DND-41 (cell line): ENCODE measurements at regions not wholly inside any gene's neighbourhood (a gene's known extent, or its start where the extent isn't known, plus 50 kb on each side); places are given as distances from the start of the nearest gene placed in this dataset.

Experiments used
- ATAC-seq: fragments of 200-7000 bp; cut with Tn5 transposase; 3 replicates; pipeline ENCODE4 v1.9.1; 2021; ENCODE audit warnings: low read depth; ENCODE audit not compliant: insufficient read depth
- DNase-seq: peaks from one replicate; pipeline ENCODE4 v3.0.0-alpha.2; 2020
- H2AFZ ChIP-seq: 2 replicates; pipeline ENCODE4 v1.6.0; 2012; ENCODE audit warnings: low read depth, low read length
- H3K27ac ChIP-seq: 2 replicates; pipeline ENCODE4 v1.5.1; 2012; ENCODE audit warnings: low read length, inconsistent platforms
- H3K27me3 ChIP-seq: fragments of 200-600 bp; sonication (generic); 2 replicates; pipeline ENCODE4 v1.6.0; 2012; ENCODE audit warnings: low read length, mild to moderate bottlenecking, inconsistent platforms; ENCODE audit not compliant: insufficient read depth, poor library complexity
- H3K36me3 ChIP-seq: 2 replicates; pipeline ENCODE4 v1.5.1; 2012; ENCODE audit warnings: low read length, inconsistent platforms; ENCODE audit not compliant: insufficient read depth
- H3K4me1 ChIP-seq: 2 replicates; pipeline ENCODE4 v1.5.1; 2012; ENCODE audit warnings: mild to moderate bottlenecking, low read length; ENCODE audit not compliant: insufficient read depth
- H3K4me2 ChIP-seq: 2 replicates; pipeline ENCODE4 v1.6.0; 2012; ENCODE audit warnings: mild to moderate bottlenecking, moderate library complexity, low read length, inconsistent platforms; ENCODE audit not compliant: insufficient read depth
- H3K4me3 ChIP-seq, 2 experiments: fragments of 200-600 bp in 1 of 2; shearing (Covaris generic) in 1 of 2; 2 replicates each; pipeline ENCODE4 v1.5.1; 2012 to 2016; ENCODE audit warnings: inconsistent platforms in 2 of 2, low read length in 2 of 2, mild to moderate bottlenecking in 2 of 2, low read depth in 1 of 2, moderate library complexity in 1 of 2
- H3K79me2 ChIP-seq: 2 replicates; pipeline ENCODE4 v1.6.0; 2012; ENCODE audit warnings: low read length, inconsistent platforms; ENCODE audit not compliant: insufficient read depth
- H3K9ac ChIP-seq: 2 replicates; pipeline ENCODE4 v1.6.0; 2012; ENCODE audit warnings: low read depth, mild to moderate bottlenecking, inconsistent platforms, low read length, moderate library complexity
- H3K9me3 ChIP-seq: 2 replicates; pipeline ENCODE4 v1.5.1; 2012; ENCODE audit warnings: low read length, moderate library complexity, mild to moderate bottlenecking, inconsistent platforms; ENCODE audit not compliant: insufficient read depth, severe bottlenecking
- H4K20me1 ChIP-seq: 2 replicates; pipeline ENCODE4 v1.6.0; 2012; ENCODE audit warnings: low read length; ENCODE audit not compliant: insufficient read depth
- CTCF ChIP-seq: IDR thresholded peaks from 2 replicates; pipeline ENCODE4 v1.5.1; 2012; ENCODE audit warnings: borderline replicate concordance, low read length, moderate library complexity, mild to moderate bottlenecking; ENCODE audit not compliant: poor library complexity, severe bottlenecking; ENCODE audit errors: extremely low read depth
- EZH2 ChIP-seq: IDR thresholded peaks from 3 replicates; pipeline ENCODE4 v1.6.1; 2012; ENCODE audit warnings: borderline replicate concordance, low read depth, mild to moderate bottlenecking, moderate library complexity, low read length, inconsistent platforms; ENCODE audit not compliant: severe bottlenecking

GRCh38 chr6:40265615-40266014 lies 321.5 kb downstream of the LRFN2 start:
- Histone ChIP-seq H3K4me3 (no peak overlapping the region), H3K36me3 (no peaks in the 10 kb centered on the region), H3K27me3 (no peaks in the 10 kb centered on the region), H3K4me2 (no peak overlapping the region), H3K9ac (no peak overlapping the region), H3K4me1 (no peaks in the 10 kb centered on the region), H2AFZ (no peak overlapping the region), H3K27ac (no peak overlapping the region), H4K20me1 (no peaks in the 10 kb centered on the region), H3K79me2 (no peaks in the 10 kb centered on the region), H3K9me3 (no peaks in the 10 kb centered on the region)
- DNase-seq (no peak), ATAC-seq (no peak)
- TF ChIP-seq CTCF (no peak), EZH2 (no peak)

- DNase-seq (no peak), ATAC-seq (no peak)
- TF ChIP-seq EZH2 (no peak), CTCF (no peak)
- no peaks in the 10 kb centered on the region for H4K20me1 ChIP-seq
- no peak overlapping the region for H3K9ac ChIP-seq
- H3K4me1 ChIP-seq: no peaks in the 10 kb centered on the region
- no peaks in the 10 kb centered on the region for H3K9me3 ChIP-seq
- H3K36me3 ChIP-seq: no peaks in the 10 kb centered on the region
- H3K27ac ChIP-seq: no peak overlapping the region
- H2AFZ ChIP-seq: no peak overlapping the region
- H3K79me2 ChIP-seq: no peaks in the 10 kb centered on the region
- H3K4me3 ChIP-seq: no peak overlapping the region
- no peak overlapping the region for H3K4me2 ChIP-seq
- H3K27me3 ChIP-seq: no peaks in the 10 kb centered on the region
Observed at GRCh38 chr6:40263970-40264369, 323.2 kb downstream of the LRFN2 start.

GRCh38 chr6:40262363-40262762 lies 324.8 kb downstream of the LRFN2 start:
- H4K20me1 ChIP-seq: no peaks in the 10 kb centered on the region
- H3K36me3 ChIP-seq: no peaks in the 10 kb centered on the region
- H3K9ac ChIP-seq: no peak overlapping the region
- TF ChIP-seq CTCF (no peak), EZH2 (no peak)
- H3K9me3 ChIP-seq: no peaks in the 10 kb centered on the region
- no peak overlapping the region for H3K27ac ChIP-seq
- peaks cover 4% of the 10 kb centered on the region for H3K27me3 ChIP-seq
- no peak overlapping the region for H3K4me3 ChIP-seq
- no peaks in the 10 kb centered on the region for H3K4me1 ChIP-seq
- no peak for DNase-seq
- H3K4me2 ChIP-seq: no peak overlapping the region
- no peak for ATAC-seq
- H3K79me2 ChIP-seq: no peaks in the 10 kb centered on the region
- no peak overlapping the region for H2AFZ ChIP-seq

GRCh38 chr6:40258531-40258930 lies 324.3 kb upstream of the MOCS1 start:
- DNase-seq (no peak), ATAC-seq (no peak)
- no peaks in the 10 kb centered on the region for H3K36me3 ChIP-seq
- H2AFZ ChIP-seq: no peak overlapping the region
- no peaks in the 10 kb centered on the region for H3K79me2 ChIP-seq
- H3K4me2 ChIP-seq: no peak overlapping the region
- TF ChIP-seq CTCF (no peak), EZH2 (no peak)
- no peaks in the 10 kb centered on the region for H3K4me1 ChIP-seq
- no peak overlapping the region for H3K27ac ChIP-seq
- H3K27me3 ChIP-seq: peaks cover 11% of the 10 kb centered on the region
- H3K9ac ChIP-seq: no peak overlapping the region
- H3K4me3 ChIP-seq: no peak overlapping the region
- H3K9me3 ChIP-seq: no peaks in the 10 kb centered on the region
- no peaks in the 10 kb centered on the region for H4K20me1 ChIP-seq
